ENCODE measurements at regions not wholly inside any gene's neighbourhood (a gene's known extent, or its start where the extent isn't known, plus 50 kb on each side); places are given as distances from the start of the nearest gene placed in this dataset.
"Not testable (repeated sequence)": the region's sequence is repeated elsewhere in the genome, so short reads cannot be mapped to it uniquely, and the experiment has no call there.

GRCh38 chr13:85982102-85982501, 182.9 kb upstream of the SLITRK6 start:
- no peaks in the 10 kb centered on the region for H3K27me3 ChIP-seq (replicated peaks; ENCODE audit: insufficient read depth, low read depth, low read length, poor library complexity)
- TF ChIP-seq CTCF (conservative IDR thresholded peaks at IDR 0.05; ENCODE audit: low read depth, low read length) (no peak), EZH2 (IDR thresholded peaks at IDR 0.05; ENCODE audit: borderline replicate concordance, low read depth, low read length, poor library complexity, severe bottlenecking) (no peak)
- intact Hi-C loops (cut with micrococcal nuclease; ENCODE audit: unreplicated experiment): no loop called here
- no peaks in the 10 kb centered on the region for H3K9me3 ChIP-seq (ENCODE audit: low read depth, low read length, poor library complexity, severe bottlenecking)
- CTCF ChIA-PET: no interaction called here
- BruUV-seq (replicated peaks): no TSS peak
- no peak overlapping the region for H3K27ac ChIP-seq (ENCODE audit: low read depth, low read length, poor library complexity, severe bottlenecking)
- H3K4me1 ChIP-seq (ENCODE audit: insufficient read depth, low read length, poor library complexity, severe bottlenecking): no peaks in the 10 kb centered on the region
- H3K4me3 ChIP-seq (ENCODE audit: low read depth, low read length, poor library complexity, severe bottlenecking): no peak overlapping the region
- no peaks in the 10 kb centered on the region for H3K36me3 ChIP-seq (ENCODE audit: insufficient read depth, low read length, poor library complexity, severe bottlenecking)
- POLR2A ChIA-PET (ENCODE audit: low non-redundant PET): no interaction called here
- no peak for DNase-seq (ENCODE audit: low spot score)

DNA sequence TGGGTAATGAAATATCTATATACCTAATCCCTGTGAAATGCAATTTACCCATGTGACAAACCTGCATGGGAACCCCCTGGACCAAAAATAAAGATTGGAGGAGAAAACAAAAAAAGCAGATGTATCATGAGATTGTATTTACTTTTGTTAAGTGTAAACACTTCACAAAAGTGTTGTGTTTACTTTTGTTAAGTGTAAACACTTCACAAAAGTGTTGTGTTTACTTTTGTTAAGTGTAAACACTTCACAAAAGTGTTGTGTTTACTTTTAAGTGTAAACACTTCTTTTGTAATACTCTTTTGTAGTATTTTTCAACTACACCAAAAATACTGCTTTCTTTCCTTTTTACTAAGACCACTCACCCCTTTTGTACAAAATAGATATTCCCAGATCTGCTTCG, 181.2 kb upstream of the SLITRK6 start:
- CTCF ChIA-PET; H3K4me1 ChIP-seq (ENCODE audit: insufficient read depth, low read length, poor library complexity, severe bottlenecking); POLR2A ChIA-PET (ENCODE audit: low non-redundant PET); H3K27me3 ChIP-seq (replicated peaks; ENCODE audit: insufficient read depth, low read depth, low read length, poor library complexity); intact Hi-C loops (cut with micrococcal nuclease; ENCODE audit: unreplicated experiment); BruUV-seq (replicated peaks); H3K9me3 ChIP-seq (ENCODE audit: low read depth, low read length, poor library complexity, severe bottlenecking); H3K36me3 ChIP-seq (ENCODE audit: insufficient read depth, low read length, poor library complexity, severe bottlenecking); H3K4me3 ChIP-seq (ENCODE audit: low read depth, low read length, poor library complexity, severe bottlenecking); DNase-seq (ENCODE audit: low spot score); H3K27ac ChIP-seq (ENCODE audit: low read depth, low read length, poor library complexity, severe bottlenecking): not testable (repeated sequence)

GRCh38 chr13:85976242-85976641, 177.0 kb upstream of the SLITRK6 start:
- no peak for TF ChIP-seq CTCF (conservative IDR thresholded peaks at IDR 0.05; ENCODE audit: low read depth, low read length)
- no peak for TF ChIP-seq EZH2 (IDR thresholded peaks at IDR 0.05; ENCODE audit: borderline replicate concordance, low read depth, low read length, poor library complexity, severe bottlenecking)
- no TSS peak for BruUV-seq (replicated peaks)
- H3K4me3 ChIP-seq (ENCODE audit: low read depth, low read length, poor library complexity, severe bottlenecking): no peak overlapping the region
- CTCF ChIA-PET: no interaction called here
- H3K27ac ChIP-seq (ENCODE audit: low read depth, low read length, poor library complexity, severe bottlenecking): no peak overlapping the region
- intact Hi-C loops (cut with micrococcal nuclease; ENCODE audit: unreplicated experiment): no loop called here
- H3K4me1 ChIP-seq (ENCODE audit: insufficient read depth, low read length, poor library complexity, severe bottlenecking): no peaks in the 10 kb centered on the region
- H3K36me3 ChIP-seq (ENCODE audit: insufficient read depth, low read length, poor library complexity, severe bottlenecking): no peaks in the 10 kb centered on the region
- no peaks in the 10 kb centered on the region for H3K9me3 ChIP-seq (ENCODE audit: low read depth, low read length, poor library complexity, severe bottlenecking)
- DNase-seq (ENCODE audit: low spot score): no peak
- POLR2A ChIA-PET (ENCODE audit: low non-redundant PET): no interaction called here
- no peaks in the 10 kb centered on the region for H3K27me3 ChIP-seq (replicated peaks; ENCODE audit: insufficient read depth, low read depth, low read length, poor library complexity)

- intact Hi-C loops (cut with micrococcal nuclease; ENCODE audit: unreplicated experiment): no loop called here
- CTCF ChIA-PET: no interaction called here
- no peaks in the 10 kb centered on the region for H3K4me1 ChIP-seq (ENCODE audit: insufficient read depth, low read length, poor library complexity, severe bottlenecking)
- H3K27me3 ChIP-seq (replicated peaks; ENCODE audit: insufficient read depth, low read depth, low read length, poor library complexity): no peaks in the 10 kb centered on the region
- no peaks in the 10 kb centered on the region for H3K9me3 ChIP-seq (ENCODE audit: low read depth, low read length, poor library complexity, severe bottlenecking)
- TF ChIP-seq CTCF (conservative IDR thresholded peaks at IDR 0.05; ENCODE audit: low read depth, low read length) (no peak), EZH2 (IDR thresholded peaks at IDR 0.05; ENCODE audit: borderline replicate concordance, low read depth, low read length, poor library complexity, severe bottlenecking) (no peak)
- DNase-seq (ENCODE audit: low spot score): no peak
- H3K27ac ChIP-seq (ENCODE audit: low read depth, low read length, poor library complexity, severe bottlenecking): no peak overlapping the region
- no peak overlapping the region for H3K4me3 ChIP-seq (ENCODE audit: low read depth, low read length, poor library complexity, severe bottlenecking)
- BruUV-seq (replicated peaks): no TSS peak
- POLR2A ChIA-PET (ENCODE audit: low non-redundant PET): no interaction called here
- no peaks in the 10 kb centered on the region for H3K36me3 ChIP-seq (ENCODE audit: insufficient read depth, low read length, poor library complexity, severe bottlenecking)
Measured at GRCh38 chr13:85974608-85975366, 175.6 kb upstream of the SLITRK6 start.

All from A673 (cell line).